Mammary epithelial cell (primary cell): ENCODE measurements at regions not wholly inside any gene's neighbourhood (a gene's known extent, or its start where the extent isn't known, plus 50 kb on each side); places are given as distances from the start of the nearest gene placed in this dataset.

ENCODE experiments used
- CTCF ChIP-seq, 2 donors: IDR thresholded peaks in 1 of 2; conservative IDR thresholded peaks in 1 of 2; 2 replicates each; pipeline ENCODE4 v1.5.1; 2011 to 2012; ENCODE audit warnings: inconsistent platforms in 2 of 2, low read length in 2 of 2, mild to moderate bottlenecking in 2 of 2, control low read depth in 1 of 2, low read depth in 1 of 2; ENCODE audit not compliant: insufficient read depth in 1 of 2; ENCODE audit errors: extremely low read depth in 1 of 2
- EZH2 ChIP-seq: IDR thresholded peaks from 2 replicates; pipeline ENCODE4 v1.6.1; 2012; ENCODE audit warnings: low read length, inconsistent platforms, borderline replicate concordance

GRCh38 chr21:35615325-35615724 lies 445.0 kb downstream of the SETD4 start:
- no peak for TF ChIP-seq CTCF (conservative IDR thresholded peaks at IDR 0.05 in 1 of 2, IDR thresholded peaks at IDR 0.05 in 1 of 2; ENCODE audit: extremely low read depth in 1 of 2, insufficient read depth in 1 of 2, low read depth in 1 of 2, low read length in 2 of 2)
- TF ChIP-seq EZH2 = no peak
